ENCODE measurements at regions not wholly inside any gene's neighbourhood (a gene's known extent, or its start where the extent isn't known, plus 50 kb on each side); places are given as distances from the start of the nearest gene placed in this dataset.

GRCh38 chr5:96072791-96073165 lies 111.1 kb upstream of the ELL2 start:
- Histone ChIP-seq H3K14ac (ENCODE audit: insufficient read length) (no peak overlapping the region), H3K27me3 (replicated peaks in 1 of 4; ENCODE audit: control insufficient read depth in 3 of 4, extremely low read depth in 1 of 4, insufficient read depth in 3 of 4, low read length in 3 of 4) (no peaks in the 10 kb centered on the region), H2BK20ac (ENCODE audit: low read length) (no peak overlapping the region), H3K56ac (replicated peaks; ENCODE audit: insufficient read length, low read depth, low read length) (no peak overlapping the region), H2BK15ac (ENCODE audit: low read length) (no peak overlapping the region), H3K23me2 (ENCODE audit: low read depth, low read length) (peaks cover 2% of the 10 kb centered on the region; the same call in 1 of the 2 replicates), H3K79me1 (ENCODE audit: low read depth, low read length) (no peaks in the 10 kb centered on the region), H3K4me1 (replicated peaks in 1 of 4; ENCODE audit: control insufficient read depth in 3 of 4, insufficient read depth in 4 of 4, low read length in 3 of 4) (no peaks in the 10 kb centered on the region), H3K9ac (replicated peaks in 1 of 4; ENCODE audit: extremely low read depth in 1 of 4, low read depth in 3 of 4, low read length in 3 of 4) (no peak overlapping the region), H4K5ac (ENCODE audit: insufficient read length, low read depth, low read length) (no peak overlapping the region), H2AFZ (ENCODE audit: low read length) (no peak overlapping the region), H4K8ac (ENCODE audit: extremely low read depth, insufficient read depth, low read length) (no peak overlapping the region), H3K23ac (ENCODE audit: insufficient read length) (no peak overlapping the region), H2AK5ac (ENCODE audit: low read depth, low read length) (no peak overlapping the region), H3K4me2 (ENCODE audit: insufficient read depth in 1 of 2, low read depth in 2 of 2, low read length in 2 of 2) (no peak overlapping the region), H3K79me2 (ENCODE audit: control insufficient read depth in 1 of 2, insufficient read depth in 2 of 2, low read length in 2 of 2) (no peaks in the 10 kb centered on the region), H3K36me3 (ENCODE audit: control insufficient read depth in 2 of 4, insufficient read depth in 4 of 4, low read length in 3 of 4) (no peaks in the 10 kb centered on the region), H3K9me3 (ENCODE audit: insufficient read depth in 2 of 2, low read depth in 1 of 2, low read length in 1 of 2) (no peaks in the 10 kb centered on the region), H2BK5ac (ENCODE audit: low read depth, low read length) (no peak overlapping the region), H3K18ac (ENCODE audit: extremely low read depth, low read length) (no peak overlapping the region), H3K27ac (ENCODE audit: low read depth, low read length) (no peak overlapping the region), H3K4me3 (ENCODE audit: extremely low read depth in 1 of 4, insufficient read depth in 2 of 4, low read depth in 3 of 4, low read length in 4 of 4) (no peak overlapping the region), H4K91ac (replicated peaks; ENCODE audit: insufficient read length, low read length) (no peak overlapping the region), H2BK12ac (ENCODE audit: low read depth, low read length) (no peak overlapping the region), H3K4ac (replicated peaks; ENCODE audit: insufficient read length, low read depth, low read length) (no peak overlapping the region), H2BK120ac (replicated peaks; ENCODE audit: low read depth, low read length) (no peak overlapping the region), H4K20me1 (replicated peaks in 1 of 2; ENCODE audit: control insufficient read depth in 1 of 2, insufficient read depth in 2 of 2, low read length in 2 of 2) (no peaks in the 10 kb centered on the region)
- ChIA-PET CTCF (ENCODE audit: partially characterized antibody) (interaction anchor here (1.8 kb wide), 1 partner anchor 263 kb away, joined by 4 read pairs; no protein-coding TSS in a partner anchor), POLR2A (ENCODE audit: partially characterized antibody) (no interaction called here)
- 90% methylated on average over 3 of the region's 3 CpGs; no CpG with 5 or more reads in 1 of the 2 experiments for WGBS, 2 experiments (ENCODE audit: extremely low coverage in 1 of 2, insufficient coverage in 1 of 2, insufficient read length in 1 of 2, insufficient replicate concordance in 2 of 2, low coverage in 1 of 2, low lambda C conversion rate in 2 of 2, missing lambda C conversion rate in 1 of 2)
- no peak for DNase-seq (ENCODE audit: low read depth in 1 of 2, low spot score in 2 of 2)
- FAIRE-seq, result no peak
- TF ChIP-seq TBP (IDR thresholded peaks at IDR 0.05; ENCODE audit: low read depth, low read length), result no peak
- TF ChIP-seq TCF12 (IDR thresholded peaks at IDR 0.05; ENCODE audit: low read depth, low read length), result no peak
- no peak for TF ChIP-seq GABPA (IDR thresholded peaks at IDR 0.05; ENCODE audit: borderline replicate concordance, insufficient read depth, low read length)
- TF ChIP-seq, protein P1, sequence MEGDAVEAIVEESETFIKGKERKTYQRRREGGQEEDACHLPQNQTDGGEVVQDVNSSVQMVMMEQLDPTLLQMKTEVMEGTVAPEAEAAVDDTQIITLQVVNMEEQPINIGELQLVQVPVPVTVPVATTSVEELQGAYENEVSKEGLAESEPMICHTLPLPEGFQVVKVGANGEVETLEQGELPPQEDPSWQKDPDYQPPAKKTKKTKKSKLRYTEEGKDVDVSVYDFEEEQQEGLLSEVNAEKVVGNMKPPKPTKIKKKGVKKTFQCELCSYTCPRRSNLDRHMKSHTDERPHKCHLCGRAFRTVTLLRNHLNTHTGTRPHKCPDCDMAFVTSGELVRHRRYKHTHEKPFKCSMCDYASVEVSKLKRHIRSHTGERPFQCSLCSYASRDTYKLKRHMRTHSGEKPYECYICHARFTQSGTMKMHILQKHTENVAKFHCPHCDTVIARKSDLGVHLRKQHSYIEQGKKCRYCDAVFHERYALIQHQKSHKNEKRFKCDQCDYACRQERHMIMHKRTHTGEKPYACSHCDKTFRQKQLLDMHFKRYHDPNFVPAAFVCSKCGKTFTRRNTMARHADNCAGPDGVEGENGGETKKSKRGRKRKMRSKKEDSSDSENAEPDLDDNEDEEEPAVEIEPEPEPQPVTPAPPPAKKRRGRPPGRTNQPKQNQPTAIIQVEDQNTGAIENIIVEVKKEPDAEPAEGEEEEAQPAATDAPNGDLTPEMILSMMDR (IDR thresholded peaks at IDR 0.05; ENCODE audit: control extremely low read depth in 1 of 3, insufficient read depth in 1 of 3, low read depth in 1 of 3, low read length in 3 of 3), result no peak
- TF ChIP-seq YY1 (IDR thresholded peaks at IDR 0.05; ENCODE audit: low read depth, low read length), result no peak
- TF ChIP-seq SUZ12 (IDR thresholded peaks at IDR 0.05; ENCODE audit: low read length), result no peak
- TF ChIP-seq CBX5 (IDR thresholded peaks at IDR 0.05; ENCODE audit: low read depth, low read length), result no peak
- TF ChIP-seq EP300 (IDR thresholded peaks at IDR 0.05; ENCODE audit: borderline replicate concordance in 1 of 2, low read depth in 2 of 2, low read length in 2 of 2), result no peak
- no peak for TF ChIP-seq NRF1 (IDR thresholded peaks at IDR 0.05; ENCODE audit: low read depth, low read length)
- TF ChIP-seq ASH2L (IDR thresholded peaks at IDR 0.05; ENCODE audit: low read length), result no peak
- no peak for TF ChIP-seq FOSL1 (IDR thresholded peaks at IDR 0.05; ENCODE audit: insufficient read depth, low read depth, low read length)
- no peak for TF ChIP-seq RBBP5 (IDR thresholded peaks at IDR 0.05; ENCODE audit: borderline replicate concordance, low read depth, low read length)

Measured in H1 (cell line).